Esophagus squamous epithelium (tissue), 4 donors: ENCODE measurements at regions not wholly inside any gene's neighbourhood (a gene's known extent, or its start where the extent isn't known, plus 50 kb on each side); places are given as distances from the start of the nearest gene placed in this dataset.

Experiments
- CTCF ChIP-seq, 6 experiments: fragments of 450-650 bp in 4 of 6; fragments of 200-600 bp in 2 of 6; sonication (generic) in 2 of 6; IDR thresholded peaks; one replicate each; pipeline ENCODE4 v1.5.1; 2016 to 2019; ENCODE audit warnings: antibody characterized with exemption in 6 of 6, mild to moderate bottlenecking in 4 of 6, moderate library complexity in 4 of 6
- POLR2A ChIP-seq, 4 donors: fragments of 450-650 bp; IDR thresholded peaks; one replicate each; pipeline ENCODE4 v1.6.1; 2017; ENCODE audit warnings: antibody characterized with exemption in 4 of 4, mild to moderate bottlenecking in 4 of 4, moderate library complexity in 3 of 4

- TF ChIP-seq CTCF (IDR thresholded peaks at IDR 0.05) (no peak), POLR2A (IDR thresholded peaks at IDR 0.05) (no peak)
These were observed 369.3 kb upstream of the C1orf174 start for GRCh38 chr1:4269330-4269729.
